ENCODE measurements at regions not wholly inside any gene's neighbourhood (a gene's known extent, or its start where the extent isn't known, plus 50 kb on each side); places are given as distances from the start of the nearest gene placed in this dataset.

GRCh38 chr12:123078531-123079155, 72.2 kb downstream of the PITPNM2 start (continued):
- TF ChIP-seq ZNF462 (CRISPR knock-in tag; IDR thresholded peaks at IDR 0.05) (no peak), NANOG (IDR thresholded peaks at IDR 0.05; ENCODE audit: borderline replicate concordance) (no peak), EZH2 (IDR thresholded peaks at IDR 0.05; ENCODE audit: low read depth, unreplicated experiment) (no peak), EZH2phosphoT487 (IDR thresholded peaks at IDR 0.05; ENCODE audit: unreplicated experiment) (no peak)

DNA sequence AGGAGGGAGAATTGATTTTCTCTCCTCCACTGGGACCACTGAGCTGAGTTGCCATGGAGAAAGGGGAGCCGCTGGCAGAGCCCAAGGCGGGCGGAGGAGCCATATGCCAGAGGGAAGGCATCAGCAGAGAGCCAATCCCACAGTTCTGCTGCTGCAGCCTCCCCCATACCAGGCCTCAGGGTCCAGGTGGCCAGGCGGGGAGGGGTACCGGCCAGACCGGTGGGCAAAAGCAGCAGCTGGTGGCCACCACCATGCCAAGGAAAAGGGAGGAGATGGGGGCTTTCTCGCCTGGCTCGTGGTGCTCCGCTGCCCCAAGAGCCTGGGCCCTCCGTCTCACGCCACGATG, 72.8 kb downstream of the PITPNM2 start:
- H3K27ac ChIP-seq (ENCODE audit: low read depth) = no peak overlapping the region
- no peak overlapping the region for H3K27ac Mint-ChIP-seq
- TF ChIP-seq EZH2 (IDR thresholded peaks at IDR 0.05; ENCODE audit: low read depth, unreplicated experiment) (no peak), CTCF (conservative IDR thresholded peaks at IDR 0.05; ENCODE audit: low read depth in 2 of 2) (no peak), ZNF331 (CRISPR knock-in tag; IDR thresholded peaks at IDR 0.05; ENCODE audit: low read depth) (no peak), ZNF462 (CRISPR knock-in tag; IDR thresholded peaks at IDR 0.05) (no peak), JUNB (IDR thresholded peaks at IDR 0.05; ENCODE audit: unreplicated experiment) (no peak), STAT1 (IDR thresholded peaks at IDR 0.05; ENCODE audit: unreplicated experiment) (no peak)

More for the DNA sequence above, 72.8 kb downstream of the PITPNM2 start:
- H3K9me2 ChIP-seq (ENCODE audit: insufficient read depth) = no peaks in the 10 kb centered on the region
- H4K20me1 ChIP-seq (replicated peaks; ENCODE audit: insufficient read depth) = no peaks in the 10 kb centered on the region
- no peak overlapping the region for H3K4me2 ChIP-seq
- no peak overlapping the region for H3K4me3 Mint-ChIP-seq
- no peaks in the 10 kb centered on the region for H3K36me3 ChIP-seq (ENCODE audit: insufficient read depth)
- H3K9me3 Mint-ChIP-seq = no peaks in the 10 kb centered on the region
- H3K79me2 ChIP-seq (replicated peaks; ENCODE audit: insufficient read depth) = no peaks in the 10 kb centered on the region
- DNase-seq (ENCODE audit: low spot score) (no peak), ATAC-seq (no peak)
- H3F3A ChIP-seq (replicated peaks; ENCODE audit: low read depth) = no peaks in the 10 kb centered on the region
- no peak overlapping the region for H2AFZ ChIP-seq
- peaks cover 7% of the 10 kb centered on the region for H3K27me3 Mint-ChIP-seq (ENCODE audit: insufficient read depth, low read depth, poor library complexity)
- no peaks in the 10 kb centered on the region for H3K27me3 ChIP-seq (ENCODE audit: insufficient read depth)
- H3K36me3 Mint-ChIP-seq (ENCODE audit: low read depth) = no peaks in the 10 kb centered on the region
- no peak overlapping the region for H3K4me3 ChIP-seq
- peaks cover 14% of the 10 kb centered on the region; the same call in 2 of the 3 replicates for H3K4me1 Mint-ChIP-seq
- H3K4me1 ChIP-seq (ENCODE audit: insufficient read depth) = no peaks in the 10 kb centered on the region
